Chondrocyte (in vitro differentiated cells): ENCODE measurements at regions not wholly inside any gene's neighbourhood (a gene's known extent, or its start where the extent isn't known, plus 50 kb on each side); places are given as distances from the start of the nearest gene placed in this dataset.

Experiments used
- DNase-seq: peaks from one replicate; pipeline ENCODE4 v3.0.0; 2021; ENCODE audit warnings: mixed read lengths, low spot score
- H3K27ac Mint-ChIP-seq: one replicate; pipeline ENCODE4 v1.8.0; 2021; ENCODE audit warnings: mild to moderate bottlenecking, moderate library complexity, mixed read lengths; ENCODE audit not compliant: unreplicated experiment
- H3K27me3 Mint-ChIP-seq: 2 replicates; pipeline ENCODE4 v1.8.0; 2021; ENCODE audit warnings: low read depth, mixed read lengths
- H3K36me3 Mint-ChIP-seq: 2 replicates; pipeline ENCODE4 v1.8.0; 2021; ENCODE audit warnings: low read depth, mixed read lengths
- H3K4me1 Mint-ChIP-seq: 2 replicates; pipeline ENCODE4 v1.8.0; 2021; ENCODE audit warnings: low read depth, mild to moderate bottlenecking, mixed read lengths
- H3K4me3 Mint-ChIP-seq: one replicate; pipeline ENCODE4 v1.8.0; 2021; ENCODE audit warnings: mild to moderate bottlenecking, moderate library complexity, mixed read lengths; ENCODE audit not compliant: unreplicated experiment
- H3K9me3 Mint-ChIP-seq: 2 replicates; pipeline ENCODE4 v1.8.0; 2021; ENCODE audit warnings: low read depth, mixed read lengths
- CTCF ChIP-seq: fragments of 200-600 bp; sonication (generic); IDR thresholded peaks from 2 replicates; pipeline ENCODE4 v1.5.0; 2021; ENCODE audit warnings: antibody characterized with exemption, mild to moderate bottlenecking, moderate library complexity

- no peaks in the 10 kb centered on the region for H3K9me3 Mint-ChIP-seq
- H3K4me3 Mint-ChIP-seq: no peak overlapping the region
- no peaks in the 10 kb centered on the region for H3K36me3 Mint-ChIP-seq
- no peak overlapping the region for H3K27ac Mint-ChIP-seq
- no peaks in the 10 kb centered on the region for H3K4me1 Mint-ChIP-seq
- DNase-seq: no peak
- no peak for TF ChIP-seq CTCF
- peaks cover 9% of the 10 kb centered on the region for H3K27me3 Mint-ChIP-seq
Observed at GRCh38 chr1:5491207-5491904, 500.9 kb downstream of the NPHP4 start.

GRCh38 chr1:5490635-5491034 is 501.6 kb downstream of the NPHP4 start:
- no peak for DNase-seq
- no peak overlapping the region for H3K4me3 Mint-ChIP-seq

GRCh38 chr1:5488448-5488847 is 503.8 kb downstream of the NPHP4 start:
- no peaks in the 10 kb centered on the region for H3K9me3 Mint-ChIP-seq
- H3K4me3 Mint-ChIP-seq: no peak overlapping the region
- H3K27me3 Mint-ChIP-seq: peaks cover 2% of the 10 kb centered on the region
- no peaks in the 10 kb centered on the region for H3K4me1 Mint-ChIP-seq
- H3K36me3 Mint-ChIP-seq: no peaks in the 10 kb centered on the region
- no peak overlapping the region for H3K27ac Mint-ChIP-seq
- DNase-seq: no peak
- no peak for TF ChIP-seq CTCF

More at GRCh38 chr1:5490635-5491034, 501.6 kb downstream of the NPHP4 start:
- Mint-ChIP-seq H3K27me3 (peaks cover 9% of the 10 kb centered on the region), H3K36me3 (no peaks in the 10 kb centered on the region), H3K9me3 (no peaks in the 10 kb centered on the region), H3K4me1 (no peaks in the 10 kb centered on the region), H3K27ac (no peak overlapping the region)
- TF ChIP-seq CTCF: no peak

- no peaks in the 10 kb centered on the region for H3K27me3 Mint-ChIP-seq
- TF ChIP-seq CTCF: no peak
- H3K4me3 Mint-ChIP-seq: no peak overlapping the region
- no peak overlapping the region for H3K27ac Mint-ChIP-seq
- no peaks in the 10 kb centered on the region for H3K4me1 Mint-ChIP-seq
- H3K36me3 Mint-ChIP-seq: no peaks in the 10 kb centered on the region
- no peak for DNase-seq
- no peaks in the 10 kb centered on the region for H3K9me3 Mint-ChIP-seq
Observed at GRCh38 chr1:5485968-5486696, 506.1 kb downstream of the NPHP4 start.

- TF ChIP-seq CTCF: no peak
- Mint-ChIP-seq H3K9me3 (no peaks in the 10 kb centered on the region), H3K27ac (no peak overlapping the region), H3K4me3 (no peak overlapping the region), H3K27me3 (no peaks in the 10 kb centered on the region), H3K4me1 (no peaks in the 10 kb centered on the region), H3K36me3 (no peaks in the 10 kb centered on the region)
- DNase-seq: no peak
Observed at GRCh38 chr1:5485436-5485835, 506.8 kb downstream of the NPHP4 start.
